ENCODE measurements at regions not wholly inside any gene's neighbourhood (a gene's known extent, or its start where the extent isn't known, plus 50 kb on each side); places are given as distances from the start of the nearest gene placed in this dataset.

GRCh38 chr17:70819183-70819582 is 649.9 kb downstream of the KCNJ2 start:
- Histone ChIP-seq H3K9me3 (ENCODE audit: control extremely low read depth in 1 of 3, control insufficient read depth in 2 of 3, insufficient read depth in 1 of 3, low read length in 2 of 3) (peaks cover 0 to 2% (median 0%) of the 10 kb centered on the region in 3 donors), H3K4me3 (ENCODE audit: control extremely low read depth in 1 of 5, extremely low read depth in 1 of 5, insufficient read depth in 1 of 5, low read depth in 2 of 5, low read length in 4 of 5) (no peak overlapping the region), H3K9ac (ENCODE audit: low read length) (no peak overlapping the region), H2AFZ (ENCODE audit: insufficient read depth, low read depth, low read length, poor library complexity, severe bottlenecking) (no peak overlapping the region), H3K27me3 (replicated peaks in 1 of 4; ENCODE audit: control extremely low read depth in 1 of 4, control insufficient read depth in 3 of 4, insufficient read depth in 4 of 4, low read length in 3 of 4) (no peaks in the 10 kb centered on the region), H3K4me2 (replicated peaks; ENCODE audit: low read depth, low read length, poor library complexity, severe bottlenecking) (no peak overlapping the region), H3K4me1 (ENCODE audit: control insufficient read depth in 2 of 2, insufficient read depth in 2 of 2, low read length in 2 of 2) (no peaks in the 10 kb centered on the region), H3K36me3 (replicated peaks in 1 of 2; ENCODE audit: control extremely low read depth in 1 of 2, control insufficient read depth in 1 of 2, extremely low read depth in 1 of 2, insufficient read depth in 2 of 2, low read length in 1 of 2) (no peaks in the 10 kb centered on the region), H3K27ac (ENCODE audit: low read length in 2 of 2) (no peak overlapping the region), H3K79me2 (ENCODE audit: control insufficient read depth, insufficient read depth, low read length) (no peaks in the 10 kb centered on the region), H4K20me1 (ENCODE audit: control insufficient read depth, insufficient read depth, low read length, poor library complexity, severe bottlenecking) (no peaks in the 10 kb centered on the region)
- no peak overlapping the region for H3K27ac Mint-ChIP-seq
- intact Hi-C loops (cut with micrococcal nuclease): no loop called here
- CTCF ChIA-PET: no interaction called here
- WGBS (ENCODE audit: insufficient coverage): no CpG with 5 or more reads among the region's 2 CpGs
- H3K4me3 Mint-ChIP-seq: no peak overlapping the region
- ATAC-seq (ENCODE audit: low read depth) (no peak), DNase-seq (no peak)
- TF ChIP-seq CTCF (IDR thresholded peaks at IDR 0.05) (no peak), EZH2 (IDR thresholded peaks at IDR 0.05; ENCODE audit: borderline replicate concordance, insufficient read depth, low read depth, low read length, poor library complexity, severe bottlenecking) (no peak)
- POLR2A ChIA-PET: no interaction called here
- H3K27me3 Mint-ChIP-seq: no peaks in the 10 kb centered on the region
- peaks cover 4% of the 10 kb centered on the region for H3K9me3 Mint-ChIP-seq (ENCODE audit: insufficient read depth)
- no peaks in the 10 kb centered on the region for H3K4me1 Mint-ChIP-seq

GRCh38 chr17:70820276-70820675 is 650.9 kb downstream of the KCNJ2 start:
- Histone ChIP-seq H3K4me1 (ENCODE audit: control insufficient read depth in 2 of 2, insufficient read depth in 2 of 2, low read length in 2 of 2) (no peaks in the 10 kb centered on the region), H3K79me2 (ENCODE audit: control insufficient read depth, insufficient read depth, low read length) (no peaks in the 10 kb centered on the region), H3K27me3 (replicated peaks in 1 of 4; ENCODE audit: control extremely low read depth in 1 of 4, control insufficient read depth in 3 of 4, insufficient read depth in 4 of 4, low read length in 3 of 4) (no peaks in the 10 kb centered on the region), H3K4me2 (replicated peaks; ENCODE audit: low read depth, low read length, poor library complexity, severe bottlenecking) (no peak overlapping the region), H3K9me3 (ENCODE audit: control extremely low read depth in 1 of 3, control insufficient read depth in 2 of 3, insufficient read depth in 1 of 3, low read length in 2 of 3) (peaks cover 0 to 2% (median 0%) of the 10 kb centered on the region in 3 donors), H3K27ac (ENCODE audit: low read length in 2 of 2) (no peak overlapping the region), H2AFZ (ENCODE audit: insufficient read depth, low read depth, low read length, poor library complexity, severe bottlenecking) (no peak overlapping the region), H4K20me1 (ENCODE audit: control insufficient read depth, insufficient read depth, low read length, poor library complexity, severe bottlenecking) (no peaks in the 10 kb centered on the region), H3K36me3 (replicated peaks in 1 of 2; ENCODE audit: control extremely low read depth in 1 of 2, control insufficient read depth in 1 of 2, extremely low read depth in 1 of 2, insufficient read depth in 2 of 2, low read length in 1 of 2) (no peaks in the 10 kb centered on the region), H3K4me3 (ENCODE audit: control extremely low read depth in 1 of 5, extremely low read depth in 1 of 5, insufficient read depth in 1 of 5, low read depth in 2 of 5, low read length in 4 of 5) (no peak overlapping the region), H3K9ac (ENCODE audit: low read length) (no peak overlapping the region)
- DNase-seq: no peak
- ChIA-PET CTCF (no interaction called here), POLR2A (no interaction called here)
- intact Hi-C loops (cut with micrococcal nuclease): no loop called here
- Mint-ChIP-seq H3K27me3 (no peaks in the 10 kb centered on the region), H3K4me3 (no peak overlapping the region), H3K9me3 (ENCODE audit: insufficient read depth) (peaks cover 4% of the 10 kb centered on the region), H3K4me1 (no peaks in the 10 kb centered on the region), H3K27ac (no peak overlapping the region)
- WGBS (ENCODE audit: insufficient coverage): 92% methylated on average over 5 of the region's 6 CpGs
- TF ChIP-seq CTCF (IDR thresholded peaks at IDR 0.05): no peak
- no peak for ATAC-seq (ENCODE audit: low read depth)

All from B cell (primary cell).